ENCODE measurements at regions not wholly inside any gene's neighbourhood (a gene's known extent, or its start where the extent isn't known, plus 50 kb on each side); places are given as distances from the start of the nearest gene placed in this dataset.

GRCh38 chr6:21478883-21479539, 114.5 kb upstream of the SOX4 start:
- TF ChIP-seq POLR2A (IDR thresholded peaks at IDR 0.05; ENCODE audit: low read depth, low read length) = no peak
- TF ChIP-seq POLR2AphosphoS5 (IDR thresholded peaks at IDR 0.05; ENCODE audit: low read depth, low read length) = no peak
